ENCODE measurements at regions not wholly inside any gene's neighbourhood (a gene's known extent, or its start where the extent isn't known, plus 50 kb on each side); places are given as distances from the start of the nearest gene placed in this dataset.

GRCh38 chr10:105718207-105718995 lies 1077.3 kb downstream of the SORCS3 start:
- DNase-seq (ENCODE audit: low read depth), result no peak
- TF ChIP-seq CTCF (conservative IDR thresholded peaks at IDR 0.05; ENCODE audit: low read depth, low read length), result no peak
- no peak overlapping the region for H3K4me3 ChIP-seq (ENCODE audit: low read length)

- TF ChIP-seq CTCF (conservative IDR thresholded peaks at IDR 0.05; ENCODE audit: low read depth, low read length), result no peak
- H3K4me3 ChIP-seq (ENCODE audit: low read length), result no peak overlapping the region
- DNase-seq (ENCODE audit: low read depth), result no peak
Measured at GRCh38 chr10:105714728-105715127, 1073.6 kb downstream of the SORCS3 start.

GRCh38 chr10:105707603-105708002 lies 1066.5 kb downstream of the SORCS3 start:
- DNase-seq (ENCODE audit: low read depth), result no peak
- no peak for TF ChIP-seq CTCF (conservative IDR thresholded peaks at IDR 0.05; ENCODE audit: low read depth, low read length)
- H3K4me3 ChIP-seq (ENCODE audit: low read length), result no peak overlapping the region

- DNase-seq (ENCODE audit: low read depth), result no peak
- no peak for TF ChIP-seq CTCF (conservative IDR thresholded peaks at IDR 0.05; ENCODE audit: low read depth, low read length)
- H3K4me3 ChIP-seq (ENCODE audit: low read length), result no peak overlapping the region
Measured at GRCh38 chr10:105706281-105707026, 1065.4 kb downstream of the SORCS3 start.

GRCh38 chr10:105702211-105702610 lies 1061.1 kb downstream of the SORCS3 start:
- H3K4me3 ChIP-seq (ENCODE audit: low read length), result no peak overlapping the region
- no peak for DNase-seq (ENCODE audit: low read depth)
- TF ChIP-seq CTCF (conservative IDR thresholded peaks at IDR 0.05; ENCODE audit: low read depth, low read length), result no peak

- no peak for TF ChIP-seq CTCF (conservative IDR thresholded peaks at IDR 0.05; ENCODE audit: low read depth, low read length)
- H3K4me3 ChIP-seq (ENCODE audit: low read length), result no peak overlapping the region
- no peak for DNase-seq (ENCODE audit: low read depth)
Measured at GRCh38 chr10:105700218-105700617, 1059.1 kb downstream of the SORCS3 start.

GRCh38 chr10:105699504-105699903 lies 1058.4 kb downstream of the SORCS3 start:
- no peak for TF ChIP-seq CTCF (conservative IDR thresholded peaks at IDR 0.05; ENCODE audit: low read depth, low read length)
- no peak overlapping the region for H3K4me3 ChIP-seq (ENCODE audit: low read length)
- DNase-seq (ENCODE audit: low read depth), result no peak

All from retinal pigment epithelial cell (primary cell).